K562 (cell line): ENCODE measurements at regions not wholly inside any gene's neighbourhood (a gene's known extent, or its start where the extent isn't known, plus 50 kb on each side); places are given as distances from the start of the nearest gene placed in this dataset.

Source experiments
- ATAC-seq: fragments of 200-7000 bp; cut with Tn5 transposase; 3 replicates; pipeline ENCODE4 v1.9.1; 2020; ENCODE audit warnings: moderate library complexity
- BruUV-seq: library from RNA; stranded (reverse); fragments of 400-500 nt; replicated peaks from 2 replicates; lab custom pipeline; 2021; lab: Mats Ljungman, UMichigan
- CTCF ChIA-PET: fragments of 300-600 bp; formaldehyde crosslinking; extraction: SDS; loops from one replicate; lab custom pipeline; 2021; ENCODE audit warnings: low intra/inter-chr PET ratio; lab: Yijun Ruan, JAX
- POLR2A ChIA-PET: fragments of 300-600, 350-650 bp; sonication (Branson Sonifier 250); formaldehyde crosslinking; extraction: SDS; loops from one replicate; lab custom pipeline; 2021; ENCODE audit warnings: antibody characterized with exemption, inconsistent platforms; lab: Yijun Ruan, JAX
- DNase-seq, 4 experiments: peaks; one replicate each; pipeline versions ENCODE4 v3.0.0 to v3.0.0-alpha.2; 2011 to 2018; ENCODE audit warnings: low spot score in 3 of 4, mixed read lengths in 3 of 4; ENCODE audit errors: extremely low read depth in 1 of 4
- FAIRE-seq: peaks from 2 replicates; lab custom pipeline; 2011; peaks lifted over from hg19 to GRCh38; lab: Jason Lieb, UNC
- H2AFZ ChIP-seq: 2 replicates; pipeline ENCODE4 v1.6.0; 2011; ENCODE audit warnings: low read depth, low read length, control low read depth, inconsistent platforms
- H3K27ac ChIP-seq: fragments of 200-600 bp; 3 replicates; pipeline ENCODE4 v1.8.0; 2011; ENCODE audit warnings: low read depth, mild to moderate bottlenecking, control low read depth, inconsistent platforms, low read length, moderate library complexity, mixed read lengths; ENCODE audit errors: extremely low read depth
- H3K27me3 ChIP-seq, 2 experiments: fragments of 300-600 bp in 1 of 2; 2 replicates in 1 of 2; 3 replicates in 1 of 2; pipeline versions ENCODE4 v1.6.0 to v1.8.0; 2011; ENCODE audit warnings: inconsistent platforms in 2 of 2, low read length in 2 of 2, mild to moderate bottlenecking in 1 of 2, mixed read lengths in 1 of 2, moderate library complexity in 1 of 2; ENCODE audit not compliant: control insufficient read depth in 2 of 2, insufficient read depth in 2 of 2
- H3K36me3 ChIP-seq: fragments of 300-600 bp; 3 replicates; pipeline ENCODE4 v1.8.0; 2011; ENCODE audit warnings: mild to moderate bottlenecking, low read length, inconsistent platforms; ENCODE audit not compliant: control insufficient read depth, insufficient read depth
- H3K4me1 ChIP-seq, 2 experiments: fragments of 200-600 bp in 1 of 2; replicated peaks in 1 of 2; 2 replicates in 1 of 2; 3 replicates in 1 of 2; pipeline versions ENCODE4 v1.5.1 to v1.8.0; 2011; ENCODE audit warnings: inconsistent platforms in 2 of 2, low read length in 2 of 2, mild to moderate bottlenecking in 1 of 2, mixed read lengths in 1 of 2, moderate library complexity in 1 of 2; ENCODE audit not compliant: control insufficient read depth in 2 of 2, insufficient read depth in 2 of 2
- H3K4me2 ChIP-seq: 2 replicates; pipeline ENCODE4 v1.6.1; 2011; ENCODE audit warnings: low read length, control low read depth, inconsistent platforms, mixed read lengths; ENCODE audit not compliant: insufficient read depth
- H3K4me3 ChIP-seq: fragments of 200-600 bp; sonication (generic), shearing (Covaris generic); 2 replicates; pipeline ENCODE4 v1.5.1; 2016; ENCODE audit warnings: control low read depth, inconsistent platforms
- H3K79me2 ChIP-seq: fragments of 200-600 bp; 3 replicates; pipeline ENCODE4 v1.8.0; 2011; ENCODE audit warnings: low read length, inconsistent platforms; ENCODE audit not compliant: control insufficient read depth, insufficient read depth
- H3K9ac ChIP-seq, 2 experiments: 2 replicates each; pipeline versions ENCODE4 v1.6.0 to v1.6.1; 2011; ENCODE audit warnings: low read depth in 2 of 2, low read length in 2 of 2, control low read depth in 1 of 2, inconsistent platforms in 1 of 2, mild to moderate bottlenecking in 1 of 2, mixed read lengths in 1 of 2; ENCODE audit not compliant: insufficient read depth in 1 of 2
- H3K9me1 ChIP-seq: one replicate; pipeline ENCODE4 v1.6.0; 2011; ENCODE audit warnings: inconsistent platforms, mild to moderate bottlenecking, low read length, moderate library complexity; ENCODE audit not compliant: control insufficient read depth, insufficient read depth
- H3K9me3 ChIP-seq: replicated peaks from 2 replicates; pipeline ENCODE4 v1.5.1; 2011; ENCODE audit warnings: low read depth, low read length, inconsistent platforms; ENCODE audit not compliant: control insufficient read depth, insufficient read depth
- H4K20me1 ChIP-seq: replicated peaks from 2 replicates; pipeline ENCODE4 v1.6.1; 2011; ENCODE audit warnings: low read length, inconsistent platforms, mixed read lengths; ENCODE audit not compliant: control insufficient read depth, insufficient read depth
- ADNP ChIP-seq: fragments of 200-800 bp; sonication (Bioruptor generic); IDR thresholded peaks from 2 replicates; pipeline ENCODE4 v1.6.1; 2016; ENCODE audit warnings: missing genetic modification characterization, missing compliant biosample characterization
- BCL6 ChIP-seq: fragments of 250-450 bp; sonication (Bioruptor Pico); IDR thresholded peaks from 2 replicates; pipeline ENCODE4 v1.4.0; 2020
- BRCA1 ChIP-seq, 2 experiments: fragments of 450-650 bp in 1 of 2; sonication (generic) in 1 of 2; formaldehyde crosslinking in 1 of 2; IDR thresholded peaks; 2 replicates each; pipeline versions ENCODE4 v1.5.0 to v1.6.1; 2017 to 2020; ENCODE audit warnings: mild to moderate bottlenecking in 1 of 2, missing genetic modification reagents in 1 of 2
- DNMT1 ChIP-seq: fragments of 450-650 bp; IDR thresholded peaks from 2 replicates; pipeline ENCODE4 v1.6.1; 2016; ENCODE audit warnings: antibody characterized with exemption, mild to moderate bottlenecking
- E2F6 ChIP-seq, 2 experiments: IDR thresholded peaks; 2 replicates each; pipeline ENCODE4 v1.6.1; 2011; ENCODE audit warnings: borderline replicate concordance in 1 of 2, control low read depth in 1 of 2, low read depth in 1 of 2, low read length in 1 of 2, mild to moderate bottlenecking in 1 of 2, mixed read lengths in 1 of 2, moderate library complexity in 1 of 2; ENCODE audit not compliant: insufficient read depth in 1 of 2, insufficient read length in 1 of 2, poor library complexity in 1 of 2, severe bottlenecking in 1 of 2; ENCODE audit errors: extremely low read depth in 1 of 2
- FOXO4 ChIP-seq: fragments of 450-650 bp; formaldehyde crosslinking; IDR thresholded peaks from 2 replicates; pipeline ENCODE4 v1.4.0; 2020; ENCODE audit warnings: mild to moderate bottlenecking, moderate library complexity
- HDAC6 ChIP-seq: IDR thresholded peaks from 2 replicates; pipeline ENCODE4 v1.6.1; 2012; ENCODE audit warnings: low read depth, mild to moderate bottlenecking, control low read depth, inconsistent platforms, low read length, moderate library complexity
- HNRNPH1 ChIP-seq: fragments of 200-400 bp; formaldehyde crosslinking; optimal IDR thresholded peaks from 2 replicates; pipeline ENCODE3; 2017; ENCODE audit warnings: low read depth, mild to moderate bottlenecking, low read length, moderate library complexity
- HSF4 ChIP-seq: fragments of 250-450 bp; sonication (Bioruptor Pico); IDR thresholded peaks from 2 replicates; pipeline ENCODE4 v2.1.2; 2022; ENCODE audit warnings: mild to moderate bottlenecking, moderate library complexity, borderline replicate concordance
- PURB ChIP-seq: sonication (generic); formaldehyde crosslinking; IDR thresholded peaks from 2 replicates; pipeline ENCODE4 v1.9.0; 2021; ENCODE audit warnings: low read depth, mild to moderate bottlenecking, missing genetic modification reagents
- SP2 ChIP-seq: IDR thresholded peaks from 2 replicates; pipeline ENCODE4 v1.6.1; 2011; ENCODE audit warnings: mild to moderate bottlenecking, low read depth, low read length, moderate library complexity; ENCODE audit not compliant: poor library complexity, severe bottlenecking; ENCODE audit errors: extremely low read depth
- ZFP36 ChIP-seq: fragments of 150-350 bp; IDR thresholded peaks from 2 replicates; pipeline ENCODE4 v1.6.1; 2018; ENCODE audit warnings: low read length, low read depth; ENCODE audit not compliant: partially characterized antibody
- ZNF175 ChIP-seq: fragments of 200-800 bp; sonication (Bioruptor generic); IDR thresholded peaks from 2 replicates; pipeline ENCODE4 v1.6.1; 2016; ENCODE audit warnings: low read depth, mild to moderate bottlenecking, missing genetic modification characterization, missing compliant biosample characterization
- ZNF197 ChIP-seq: fragments of 200-800 bp; sonication (Bioruptor generic); IDR thresholded peaks from 2 replicates; pipeline ENCODE4 v1.6.1; 2016; ENCODE audit warnings: low read depth, missing genetic modification characterization, missing compliant biosample characterization
- ZZZ3 ChIP-seq: fragments of 450-650 bp; IDR thresholded peaks from 2 replicates; pipeline ENCODE4 v1.6.1; 2016; ENCODE audit warnings: antibody characterized with exemption, mild to moderate bottlenecking, moderate library complexity
- WGBS: fragments of 100-300 bp; shearing (Covaris generic); methylation state at CpG from one replicate; pipeline ENCODE4 v1.1.6; 2016; ENCODE audit warnings: low coverage, mixed read lengths; ENCODE audit not compliant: insufficient coverage; ENCODE audit errors: missing lambda C conversion rate; 5-methylcytosine and 5-hydroxymethylcytosine counted together
- in situ Hi-C: fragments of 300-500 bp; cut with MboI; formaldehyde crosslinking; loops from 4 replicates; pipeline ENCODE4 v1.15.0; 2018; ENCODE audit warnings: inconsistent platforms, mixed read lengths
- intact Hi-C: fragments of 100-400 bp; cut with micrococcal nuclease; formaldehyde crosslinking; loops from 2 replicates; pipeline ENCODE4 v1.14.2; 2022
- TF ChIP-seq, protein P1 (sequence below): fragments of 450-650 bp; IDR thresholded peaks from 2 replicates; pipeline ENCODE4 v1.6.1; 2018; ENCODE audit warnings: mild to moderate bottlenecking, low read depth; ENCODE audit not compliant: partially characterized antibody

GRCh38 chr1:30099587-30100523, 623.5 kb downstream of the MATN1 start:
- Histone ChIP-seq H3K9ac (no peak overlapping the region), H3K9me3 (no peaks in the 10 kb centered on the region), H3K27ac (no peak overlapping the region), H3K9me1 (no peaks in the 10 kb centered on the region), H3K27me3 (peaks cover 0 to 26% of the 10 kb centered on the region in 2 experiments; a peak in 3 of 5 replicates), H3K4me2 (no peak overlapping the region), H3K36me3 (no peaks in the 10 kb centered on the region), H4K20me1 (0 out of 2 replicates have a peak, but pooled peaks cover 3% of the 10 kb centered on the region), H3K79me2 (no peaks in the 10 kb centered on the region), H3K4me3 (no peak overlapping the region), H3K4me1 (no peaks in the 10 kb centered on the region), H2AFZ (no peak overlapping the region)
- in situ Hi-C loops = loop anchor here (5.0 to 10.0 kb wide), 3 partner anchors 392 to 865 kb away; partner anchors contain the start of genes MECR and PTPRU
- TF ChIP-seq E2F6 (IDR thresholded peaks at IDR 0.05; ENCODE audit: borderline replicate concordance in 1 of 2, extremely low read depth in 1 of 2, insufficient read depth in 1 of 2, insufficient read length in 1 of 2, low read depth in 1 of 2, low read length in 1 of 2, poor library complexity in 1 of 2, severe bottlenecking in 1 of 2) (no peak), BCL6 (CRISPR knock-in tag) (no peak), HNRNPH1 (no peak), HSF4 (CRISPR knock-in tag) (no peak), ZNF197 (CRISPR knock-in tag) (no peak), FOXO4 (no peak), PURB (CRISPR knock-in tag) (no peak), ZNF175 (CRISPR knock-in tag) (no peak), BRCA1 (IDR thresholded peaks at IDR 0.05) (no peak), BRCA1 (CRISPR knock-in tag; IDR thresholded peaks at IDR 0.05) (no peak), ADNP (tag) (no peak), ZZZ3 (no peak), HDAC6 (no peak), DNMT1 (no peak), SP2 (no peak), ZFP36 (no peak)
- TF ChIP-seq, protein P1, sequence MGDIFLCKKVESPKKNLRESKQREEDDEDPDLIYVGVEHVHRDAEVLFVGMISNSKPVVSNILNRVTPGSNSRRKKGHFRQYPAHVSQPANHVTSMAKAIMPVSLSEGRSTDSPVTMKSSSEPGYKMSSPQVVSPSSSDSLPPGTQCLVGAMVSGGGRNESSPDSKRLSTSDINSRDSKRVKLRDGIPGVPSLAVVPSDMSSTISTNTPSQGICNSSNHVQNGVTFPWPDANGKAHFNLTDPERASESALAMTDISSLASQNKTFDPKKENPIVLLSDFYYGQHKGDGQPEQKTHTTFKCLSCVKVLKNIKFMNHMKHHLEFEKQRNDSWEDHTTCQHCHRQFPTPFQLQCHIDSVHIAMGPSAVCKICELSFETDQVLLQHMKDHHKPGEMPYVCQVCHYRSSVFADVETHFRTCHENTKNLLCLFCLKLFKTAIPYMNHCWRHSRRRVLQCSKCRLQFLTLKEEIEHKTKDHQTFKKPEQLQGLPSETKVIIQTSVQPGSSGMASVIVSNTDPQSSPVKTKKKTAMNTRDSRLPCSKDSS = no peak
- no peak for ATAC-seq
- no TSS peak for BruUV-seq
- CTCF ChIA-PET = no interaction called here
- POLR2A ChIA-PET = no interaction called here
- 1% methylated on average over 24 of the region's 24 CpGs for WGBS
- FAIRE-seq = no peak
- no peak for DNase-seq
- intact Hi-C loops = loop anchor here (10.0 kb wide), 1 partner anchor 735 kb away; no protein-coding TSS in a partner anchor
